AG09309 (cell line): ENCODE measurements at regions not wholly inside any gene's neighbourhood (a gene's known extent, or its start where the extent isn't known, plus 50 kb on each side); places are given as distances from the start of the nearest gene placed in this dataset.

Experiments
- DNase-seq: peaks from one replicate; pipeline ENCODE4 v3.0.0-alpha.2; 2010; ENCODE audit warnings: low read depth
- H3K4me3 ChIP-seq: 2 replicates; pipeline ENCODE4 v1.5.1; 2011; ENCODE audit warnings: mild to moderate bottlenecking, low read depth, low read length, moderate library complexity; ENCODE audit not compliant: control insufficient read depth
- CTCF ChIP-seq: IDR thresholded peaks from 2 replicates; pipeline ENCODE4 v1.5.1; 2011; ENCODE audit warnings: mild to moderate bottlenecking, low read depth, low read length, inconsistent platforms; ENCODE audit not compliant: insufficient read depth, control insufficient read depth; ENCODE audit errors: missing control alignments

DNA sequence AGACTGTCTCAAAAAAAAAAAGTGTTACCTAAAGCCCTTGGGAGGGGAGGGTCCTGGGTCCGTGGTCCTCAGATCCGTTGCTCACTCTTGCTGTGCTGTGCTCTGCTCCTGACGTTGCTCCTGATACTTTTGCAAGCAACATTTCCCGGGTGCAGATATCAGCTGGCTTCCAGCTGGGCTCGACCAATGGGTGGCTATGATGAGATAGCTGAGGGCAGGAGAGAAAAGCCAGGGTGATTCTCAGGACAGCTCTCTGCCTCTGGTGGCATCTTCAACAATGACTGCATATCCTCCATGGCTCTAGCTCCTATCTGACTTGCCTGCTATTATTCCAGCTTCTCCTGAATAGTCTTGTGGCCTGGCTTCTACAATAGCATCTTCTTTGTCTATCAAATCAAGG lies 134.5 kb downstream of the RPS12 start:
- H3K4me3 ChIP-seq: no peak overlapping the region
- DNase-seq: no peak
- no peak for TF ChIP-seq CTCF

- no peak for TF ChIP-seq CTCF
- no peak for DNase-seq
- H3K4me3 ChIP-seq: no peak overlapping the region
Observed at GRCh38 chr6:132950566-132950965, 136.2 kb downstream of the RPS12 start.

GRCh38 chr6:132952031-132952867 lies 137.9 kb downstream of the RPS12 start:
- no peak for TF ChIP-seq CTCF
- H3K4me3 ChIP-seq: no peak overlapping the region
- DNase-seq: no peak

GRCh38 chr6:132952986-132953385 lies 138.6 kb downstream of the RPS12 start:
- no peak for TF ChIP-seq CTCF
- no peak for DNase-seq
- no peak overlapping the region for H3K4me3 ChIP-seq

DNA sequence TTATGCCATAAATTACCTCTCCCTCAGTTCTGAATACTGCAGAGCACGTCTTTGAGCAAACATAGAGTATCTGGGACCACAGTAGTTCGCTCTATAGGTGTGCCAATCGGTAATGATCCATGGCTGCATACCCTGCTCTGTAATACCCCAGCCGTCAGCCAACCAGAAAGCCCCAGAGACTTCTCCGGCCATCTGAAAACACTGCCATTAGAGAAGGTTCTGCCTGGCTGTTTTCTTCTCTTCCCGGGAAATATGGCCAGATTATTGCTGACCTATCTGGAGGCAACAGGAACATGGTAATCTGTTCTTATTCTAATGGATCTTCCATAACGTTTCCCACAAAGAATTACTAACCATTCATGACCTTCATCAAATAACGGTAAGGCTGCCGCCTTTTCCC lies 139.9 kb downstream of the RPS12 start:
- DNase-seq: no peak

GRCh38 chr6:132954936-132955335 lies 140.6 kb downstream of the RPS12 start:
- no peak overlapping the region for H3K4me3 ChIP-seq
- no peak for TF ChIP-seq CTCF

More for the DNA sequence above, 139.9 kb downstream of the RPS12 start:
- no peak overlapping the region for H3K4me3 ChIP-seq
- no peak for TF ChIP-seq CTCF

More at GRCh38 chr6:132954936-132955335, 140.6 kb downstream of the RPS12 start:
- no peak for DNase-seq
